GM20000 (cell line): ENCODE measurements at regions not wholly inside any gene's neighbourhood (a gene's known extent, or its start where the extent isn't known, plus 50 kb on each side); places are given as distances from the start of the nearest gene placed in this dataset.
"Not testable (repeated sequence)": the region's sequence is repeated elsewhere in the genome, so short reads cannot be mapped to it uniquely, and the experiment has no call there.

Experiments used
- DNase-seq: peaks from one replicate; pipeline ENCODE4 v3.0.0; 2012; ENCODE audit warnings: low spot score
- TF ChIP-seq, protein P1 (sequence below): IDR thresholded peaks from 2 replicates; pipeline ENCODE4 v1.5.1; 2012; ENCODE audit warnings: mild to moderate bottlenecking, control low read depth; ENCODE audit errors: extremely low read depth, missing control alignments

DNA sequence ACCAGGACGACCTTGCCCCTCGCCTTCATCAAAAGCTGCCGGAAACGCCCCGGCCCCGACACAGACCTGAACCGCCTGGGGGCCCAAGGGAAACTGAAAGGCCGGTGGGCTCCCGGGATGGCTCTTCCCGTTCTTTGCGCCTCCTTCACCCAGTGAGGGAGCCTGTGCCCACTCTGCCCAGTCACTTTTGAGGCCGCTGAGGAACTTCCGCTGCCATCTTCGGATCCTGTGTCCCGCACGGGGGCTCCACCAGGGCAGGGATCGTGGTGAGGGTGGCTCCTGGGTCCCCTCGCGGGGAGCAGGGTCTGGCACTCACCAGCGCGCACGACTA is 104.0 kb downstream of the PPIAL4G start:
- TF ChIP-seq, protein P1, sequence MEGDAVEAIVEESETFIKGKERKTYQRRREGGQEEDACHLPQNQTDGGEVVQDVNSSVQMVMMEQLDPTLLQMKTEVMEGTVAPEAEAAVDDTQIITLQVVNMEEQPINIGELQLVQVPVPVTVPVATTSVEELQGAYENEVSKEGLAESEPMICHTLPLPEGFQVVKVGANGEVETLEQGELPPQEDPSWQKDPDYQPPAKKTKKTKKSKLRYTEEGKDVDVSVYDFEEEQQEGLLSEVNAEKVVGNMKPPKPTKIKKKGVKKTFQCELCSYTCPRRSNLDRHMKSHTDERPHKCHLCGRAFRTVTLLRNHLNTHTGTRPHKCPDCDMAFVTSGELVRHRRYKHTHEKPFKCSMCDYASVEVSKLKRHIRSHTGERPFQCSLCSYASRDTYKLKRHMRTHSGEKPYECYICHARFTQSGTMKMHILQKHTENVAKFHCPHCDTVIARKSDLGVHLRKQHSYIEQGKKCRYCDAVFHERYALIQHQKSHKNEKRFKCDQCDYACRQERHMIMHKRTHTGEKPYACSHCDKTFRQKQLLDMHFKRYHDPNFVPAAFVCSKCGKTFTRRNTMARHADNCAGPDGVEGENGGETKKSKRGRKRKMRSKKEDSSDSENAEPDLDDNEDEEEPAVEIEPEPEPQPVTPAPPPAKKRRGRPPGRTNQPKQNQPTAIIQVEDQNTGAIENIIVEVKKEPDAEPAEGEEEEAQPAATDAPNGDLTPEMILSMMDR, result no peak
- DNase-seq, result no peak

DNA sequence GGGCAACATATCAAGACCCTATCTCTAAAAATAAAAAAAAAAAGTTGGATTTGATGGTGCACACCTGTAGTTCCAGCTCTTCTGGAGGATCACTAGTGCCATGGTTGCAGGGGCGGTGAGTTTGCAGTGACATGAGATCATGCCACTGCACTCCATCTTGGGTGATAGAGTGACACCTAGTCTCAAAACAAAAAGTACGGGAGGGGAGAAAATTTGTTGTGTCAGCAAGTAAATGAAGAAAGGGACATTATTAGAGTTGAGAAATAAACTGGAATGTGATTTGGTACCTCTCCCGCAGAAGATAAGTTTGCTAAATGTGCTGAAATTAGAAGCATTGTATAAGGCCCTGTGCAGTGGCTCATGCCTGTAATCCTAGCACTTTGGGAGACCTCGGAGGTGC is 105.1 kb downstream of the PPIAL4G start:
- DNase-seq, result not testable (repeated sequence)

DNA sequence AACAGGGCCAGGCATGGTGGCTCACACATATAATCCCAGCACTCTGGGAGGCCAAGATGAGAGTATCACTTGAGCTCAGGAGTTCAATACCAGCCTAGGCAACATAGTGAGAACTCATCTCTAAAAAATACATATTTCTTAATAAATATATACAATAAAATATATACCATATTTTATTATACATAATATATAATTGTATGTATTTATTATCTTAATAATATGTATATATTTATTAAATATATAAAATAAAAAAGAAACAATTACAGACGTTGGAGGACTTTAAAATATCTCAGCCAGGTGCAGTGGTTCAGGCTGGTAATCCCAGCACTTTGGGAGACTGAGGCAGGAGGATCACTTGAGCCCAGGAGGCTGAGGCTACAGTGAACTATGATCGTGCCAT is 106.1 kb downstream of the PPIAL4G start:
- not testable (repeated sequence) for DNase-seq

DNA sequence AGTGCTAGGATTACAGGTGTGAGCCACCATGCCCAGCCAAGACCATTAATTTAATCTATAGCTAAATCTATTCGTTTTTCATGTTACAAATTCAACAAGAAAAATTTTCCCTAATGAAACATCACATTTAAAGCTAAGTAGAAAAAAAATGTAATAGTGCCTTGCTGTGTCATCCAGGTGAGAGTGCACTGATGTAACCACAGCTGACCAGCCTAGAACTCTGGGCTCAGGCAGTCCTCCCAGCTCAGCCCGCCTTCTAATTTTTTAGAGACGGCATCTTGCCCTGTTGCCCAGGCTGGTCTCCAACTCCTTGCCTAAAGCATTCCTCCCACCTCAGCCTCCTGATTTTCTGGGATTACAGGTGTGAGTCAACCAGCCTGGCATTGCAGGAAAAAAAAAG is 109.0 kb downstream of the PPIAL4G start:
- TF ChIP-seq, protein P1, result no peak
- DNase-seq, result no peak

DNA sequence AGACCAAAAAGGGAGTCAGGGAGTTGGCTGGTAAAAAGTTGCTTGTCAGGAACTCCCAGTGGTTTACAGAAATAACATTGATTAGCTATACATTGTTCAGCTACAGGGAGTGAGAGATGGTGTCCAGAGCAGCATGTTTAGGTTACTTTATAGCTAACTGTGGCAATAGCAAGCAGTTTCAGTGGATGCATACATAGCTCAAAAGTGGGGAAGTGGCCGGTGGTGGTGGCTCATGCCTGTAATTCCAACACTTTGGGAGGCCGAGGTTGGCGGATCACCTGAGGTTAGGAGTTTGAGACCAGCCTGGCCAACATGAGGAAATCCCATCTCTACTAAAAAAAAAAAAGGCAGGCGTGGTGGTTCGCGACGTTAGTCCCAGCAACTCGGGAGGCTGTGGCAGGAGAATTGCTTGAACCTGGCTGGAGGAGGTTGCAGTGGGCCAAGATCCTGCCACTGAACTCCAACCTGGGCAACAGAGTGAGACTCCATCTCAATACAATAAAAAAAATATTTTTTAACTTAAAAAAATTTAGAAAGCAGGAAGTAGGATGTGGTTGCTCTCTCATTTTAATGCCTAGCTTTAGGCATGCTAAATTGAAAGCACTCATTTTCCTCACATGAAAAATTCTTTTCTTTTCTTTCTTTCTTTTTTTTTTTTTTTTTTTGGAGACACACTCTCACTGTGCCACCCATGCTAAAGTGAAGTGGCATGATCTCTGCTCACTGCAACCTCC is 109.7 kb downstream of the PPIAL4G start:
- DNase-seq, result no peak
- TF ChIP-seq, protein P1, result no peak

DNA sequence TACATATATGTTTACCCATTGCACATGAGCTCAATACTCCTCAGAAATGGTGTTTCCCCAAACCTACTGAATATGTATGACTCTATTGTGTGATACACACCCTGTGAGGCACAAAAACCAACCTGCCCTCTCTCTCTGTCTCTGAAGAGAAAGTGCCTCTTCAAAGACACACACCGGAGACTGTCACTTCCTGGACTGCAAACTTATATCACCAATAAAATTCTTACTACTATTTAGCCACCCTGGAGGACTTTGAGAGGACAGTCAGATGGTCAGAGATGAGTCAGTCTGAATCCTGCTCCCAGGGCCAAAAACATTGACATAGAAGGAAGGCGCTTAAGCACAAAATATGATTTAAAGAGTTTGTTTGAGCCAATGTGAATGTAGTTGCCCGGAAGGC is 110.4 kb downstream of the PPIAL4G start:
- no peak for DNase-seq
- TF ChIP-seq, protein P1, result no peak

DNA sequence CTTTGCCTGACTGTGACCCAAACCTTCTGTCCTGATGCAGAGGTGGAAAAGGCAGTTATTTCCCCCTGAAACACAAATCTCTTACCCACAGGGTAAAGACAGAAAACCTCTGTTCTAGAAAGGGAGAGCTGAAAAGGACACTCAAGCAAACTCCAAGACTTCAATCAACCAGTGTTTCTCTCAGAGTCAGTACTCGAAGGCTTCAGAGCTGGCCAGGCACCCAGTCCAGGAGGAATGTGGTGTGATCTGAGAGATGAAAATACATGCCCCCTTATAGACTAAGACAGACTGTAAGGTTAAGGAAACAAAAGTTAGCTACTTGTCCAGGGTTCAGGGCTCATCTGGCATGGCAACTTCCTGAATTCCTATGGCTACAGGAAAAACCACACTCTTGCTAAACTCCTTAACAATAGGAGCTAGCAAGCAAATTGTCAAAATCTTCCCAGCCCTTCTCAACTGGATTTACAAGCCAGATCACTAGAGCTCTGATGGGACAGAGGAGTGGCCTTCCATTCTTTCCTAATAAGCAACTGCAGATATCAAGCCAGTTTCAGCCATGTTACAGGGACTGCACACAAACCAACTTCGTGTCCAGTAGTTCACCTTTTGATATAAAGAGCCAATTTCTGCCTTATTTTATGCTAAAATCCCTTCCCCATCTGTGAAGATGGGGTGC is 110.9 kb downstream of the PPIAL4G start:
- not testable (repeated sequence) for DNase-seq

DNA sequence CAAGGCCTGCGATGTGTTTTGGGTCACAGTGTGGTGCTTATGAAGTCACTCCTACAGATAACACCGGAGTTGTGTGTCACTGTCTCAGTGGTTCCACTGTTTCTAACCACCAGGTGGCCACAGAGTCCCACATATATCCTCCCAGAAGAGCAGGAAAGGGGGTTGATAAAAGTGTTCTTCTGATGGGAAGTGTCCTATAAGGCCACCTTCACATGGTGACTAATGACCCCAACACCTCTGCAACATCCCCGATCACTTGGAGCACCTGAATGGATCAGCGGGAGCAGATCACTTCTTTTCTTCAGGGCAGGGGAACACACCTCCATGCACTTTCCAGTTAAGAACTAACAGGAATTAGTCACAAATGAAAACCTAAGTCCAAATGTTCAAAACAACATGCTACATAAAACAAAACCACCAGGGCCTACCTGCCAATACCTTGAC is 111.5 kb downstream of the PPIAL4G start:
- DNase-seq, result peak; percentile 77

DNA sequence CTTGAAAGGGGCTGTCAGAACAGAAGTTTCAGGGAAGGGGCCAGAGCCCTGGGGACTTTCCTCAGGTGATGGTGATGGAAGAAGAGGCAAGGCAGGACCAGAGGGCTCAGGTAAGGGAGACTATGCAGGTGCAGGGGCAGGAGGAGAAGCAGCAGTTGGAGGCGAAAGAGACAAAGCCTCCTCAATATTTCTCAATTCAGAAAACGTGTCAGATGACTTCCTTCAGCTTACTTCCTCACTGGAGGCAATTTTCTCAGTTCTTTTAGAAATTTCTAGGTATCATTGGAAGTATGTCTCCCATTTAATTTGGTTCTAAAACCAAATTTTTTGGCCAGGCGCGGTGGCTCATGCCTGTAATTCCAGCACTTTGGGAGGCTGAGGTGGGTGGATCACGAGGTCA is 112.4 kb downstream of the PPIAL4G start:
- DNase-seq, result not testable (repeated sequence)

More for the DNA sequence above, 111.5 kb downstream of the PPIAL4G start:
- TF ChIP-seq, protein P1, result peak; percentile 62
